Body of pancreas (tissue), 4 donors: ENCODE measurements at regions not wholly inside any gene's neighbourhood (a gene's known extent, or its start where the extent isn't known, plus 50 kb on each side); places are given as distances from the start of the nearest gene placed in this dataset.
A peak's percentile ranks its signal among the peaks of the same experiment; 100 is the strongest.
"Not testable (repeated sequence)": the region's sequence is repeated elsewhere in the genome, so short reads cannot be mapped to it uniquely, and the experiment has no call there.

Experiments used
- ATAC-seq: fragments of 150-250 bp; one replicate; pipeline ENCODE4 v1.9.1; 2016
- DNase-seq, 4 donors: peaks; one replicate each; pipeline ENCODE4 v3.0.0-alpha.2; 2019
- H3K27ac ChIP-seq, 4 donors: fragments of 200-600 bp; sonication (generic); 1 replicate in 3 of 4; 2 replicates in 1 of 4; pipeline versions ENCODE4 v1.5.1 to v1.6.1; 2016 to 2019; ENCODE audit warnings: mild to moderate bottlenecking in 1 of 4, mixed read lengths in 1 of 4, moderate library complexity in 1 of 4
- H3K27me3 ChIP-seq, 2 donors: fragments of 200-600 bp; sonication (generic); one replicate each; pipeline ENCODE4 v1.6.0; 2016; ENCODE audit warnings: mild to moderate bottlenecking in 1 of 2
- H3K36me3 ChIP-seq, 2 donors: fragments of 200-600 bp; sonication (generic); replicated peaks in 1 of 2; 2 replicates each; pipeline ENCODE4 v1.5.1; 2016; ENCODE audit warnings: low read depth in 2 of 2; ENCODE audit not compliant: insufficient read depth in 1 of 2
- H3K4me1 ChIP-seq: fragments of 200-600 bp; sonication (generic); one replicate; pipeline ENCODE4 v1.6.0; 2016
- H3K4me3 ChIP-seq, 2 donors: fragments of 200-600 bp; sonication (generic); 1 replicate in 1 of 2; 2 replicates in 1 of 2; pipeline ENCODE4 v1.5.1; 2016 to 2019
- H3K9me3 ChIP-seq, 3 donors: fragments of 200-600 bp; sonication (generic); 1 replicate in 2 of 3; 2 replicates in 1 of 3; pipeline ENCODE4 v1.5.1; 2016
- POLR2A ChIP-seq, 3 donors: fragments of 450-650 bp; IDR thresholded peaks; one replicate each; pipeline ENCODE4 v1.6.1; 2016; ENCODE audit warnings: antibody characterized with exemption in 3 of 3, mild to moderate bottlenecking in 2 of 3
- WGBS, 2 donors: methylation state at CpG; one replicate each; pipeline ENCODE4 v1.1.5; 2017; 5-methylcytosine and 5-hydroxymethylcytosine counted together
- intact Hi-C: fragments of 100-400 bp; cut with DNase I; formaldehyde crosslinking; loops from one replicate; pipeline ENCODE4 v1.15.1; 2023
- TF ChIP-seq, protein P1 (sequence below), 7 experiments: fragments of 450-650 bp in 4 of 7; fragments of 200-600 bp in 3 of 7; sonication (generic) in 3 of 7; IDR thresholded peaks; one replicate each; pipeline ENCODE4 v1.5.1; 2016 to 2019; ENCODE audit warnings: antibody characterized with exemption in 7 of 7

DNA sequence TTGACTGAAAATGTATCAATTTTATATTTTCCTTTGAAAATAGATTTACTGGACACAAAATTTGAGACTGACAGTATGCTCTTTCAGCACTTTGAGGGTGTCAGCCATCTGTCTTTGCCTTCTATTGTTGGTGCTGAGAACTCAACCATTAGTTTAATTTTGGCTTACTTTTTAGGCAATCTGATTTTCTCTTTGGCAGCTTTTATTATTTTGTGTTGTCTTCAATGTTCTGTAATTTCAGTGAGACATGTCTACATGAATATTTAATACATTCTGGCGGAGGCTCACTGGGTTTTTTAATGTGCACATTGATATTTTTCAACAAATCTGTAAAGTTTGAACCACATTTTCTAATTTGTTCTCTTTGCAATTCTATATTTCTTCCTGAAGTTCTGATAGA, 648.6 kb downstream of the C6orf118 start:
- DNase-seq = no peak
- TF ChIP-seq, protein P1, sequence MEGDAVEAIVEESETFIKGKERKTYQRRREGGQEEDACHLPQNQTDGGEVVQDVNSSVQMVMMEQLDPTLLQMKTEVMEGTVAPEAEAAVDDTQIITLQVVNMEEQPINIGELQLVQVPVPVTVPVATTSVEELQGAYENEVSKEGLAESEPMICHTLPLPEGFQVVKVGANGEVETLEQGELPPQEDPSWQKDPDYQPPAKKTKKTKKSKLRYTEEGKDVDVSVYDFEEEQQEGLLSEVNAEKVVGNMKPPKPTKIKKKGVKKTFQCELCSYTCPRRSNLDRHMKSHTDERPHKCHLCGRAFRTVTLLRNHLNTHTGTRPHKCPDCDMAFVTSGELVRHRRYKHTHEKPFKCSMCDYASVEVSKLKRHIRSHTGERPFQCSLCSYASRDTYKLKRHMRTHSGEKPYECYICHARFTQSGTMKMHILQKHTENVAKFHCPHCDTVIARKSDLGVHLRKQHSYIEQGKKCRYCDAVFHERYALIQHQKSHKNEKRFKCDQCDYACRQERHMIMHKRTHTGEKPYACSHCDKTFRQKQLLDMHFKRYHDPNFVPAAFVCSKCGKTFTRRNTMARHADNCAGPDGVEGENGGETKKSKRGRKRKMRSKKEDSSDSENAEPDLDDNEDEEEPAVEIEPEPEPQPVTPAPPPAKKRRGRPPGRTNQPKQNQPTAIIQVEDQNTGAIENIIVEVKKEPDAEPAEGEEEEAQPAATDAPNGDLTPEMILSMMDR (IDR thresholded peaks at IDR 0.05) = no peak
- TF ChIP-seq POLR2A (IDR thresholded peaks at IDR 0.05) = no peak
- H3K36me3 ChIP-seq = no peaks in the 10 kb centered on the region
- 54 to 73% methylated on average over 1 of the region's 1 CpG for WGBS, 2 donors
- no peak for ATAC-seq
- no peaks in the 10 kb centered on the region for H3K27me3 ChIP-seq
- intact Hi-C loops = no loop called here
- no peaks in the 10 kb centered on the region for H3K4me1 ChIP-seq
- no peaks in the 10 kb centered on the region for H3K9me3 ChIP-seq
- no peak overlapping the region for H3K27ac ChIP-seq
- H3K4me3 ChIP-seq = no peak overlapping the region

DNA sequence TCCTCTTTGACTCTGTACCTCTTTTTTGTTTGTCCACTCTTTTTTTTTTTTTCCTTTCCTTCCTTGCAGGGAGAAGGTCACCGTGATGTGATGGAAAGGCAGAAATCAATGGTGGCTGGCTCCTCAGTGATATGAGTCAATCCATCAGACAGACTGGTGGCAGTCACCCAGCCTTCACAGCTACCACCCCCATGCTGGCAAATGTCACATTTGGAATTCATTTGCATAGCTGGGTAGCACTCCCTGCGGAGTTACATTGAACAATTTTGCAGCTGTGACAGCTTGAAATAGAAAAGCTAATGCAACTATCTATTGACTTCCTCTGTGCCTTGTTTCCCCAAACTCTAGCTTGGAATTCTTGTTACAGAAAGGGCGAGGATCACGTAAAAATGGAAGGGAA, 668.4 kb downstream of the C6orf118 start:
- H3K4me1 ChIP-seq = no peaks in the 10 kb centered on the region
- no peak for DNase-seq
- H3K27me3 ChIP-seq = no peaks in the 10 kb centered on the region
- intact Hi-C loops = no loop called here
- ATAC-seq = no peak
- H3K36me3 ChIP-seq = no peaks in the 10 kb centered on the region
- no peak overlapping the region for H3K4me3 ChIP-seq
- TF ChIP-seq POLR2A (IDR thresholded peaks at IDR 0.05) = no peak
- TF ChIP-seq, protein P1 (IDR thresholded peaks at IDR 0.05) = no peak
- H3K27ac ChIP-seq = no peak overlapping the region
- no peaks in the 10 kb centered on the region for H3K9me3 ChIP-seq
- 55 to 57% methylated on average over 4 of the region's 4 CpGs for WGBS, 2 donors

GRCh38 chr6:164628302-164628931, 681.0 kb downstream of the C6orf118 start:
- no peaks in the 10 kb centered on the region for H3K4me1 ChIP-seq
- H3K27ac ChIP-seq = no peak overlapping the region
- ATAC-seq = no peak
- intact Hi-C loops = no loop called here
- H3K9me3 ChIP-seq = no peaks in the 10 kb centered on the region
- no peaks in the 10 kb centered on the region for H3K36me3 ChIP-seq
- WGBS, 2 donors = 61 to 97% methylated on average over 2 of the region's 2 CpGs
- no peaks in the 10 kb centered on the region for H3K27me3 ChIP-seq
- TF ChIP-seq, protein P1 (IDR thresholded peaks at IDR 0.05) = no peak
- TF ChIP-seq POLR2A (IDR thresholded peaks at IDR 0.05) = no peak
- no peak for DNase-seq
- no peak overlapping the region for H3K4me3 ChIP-seq

DNA sequence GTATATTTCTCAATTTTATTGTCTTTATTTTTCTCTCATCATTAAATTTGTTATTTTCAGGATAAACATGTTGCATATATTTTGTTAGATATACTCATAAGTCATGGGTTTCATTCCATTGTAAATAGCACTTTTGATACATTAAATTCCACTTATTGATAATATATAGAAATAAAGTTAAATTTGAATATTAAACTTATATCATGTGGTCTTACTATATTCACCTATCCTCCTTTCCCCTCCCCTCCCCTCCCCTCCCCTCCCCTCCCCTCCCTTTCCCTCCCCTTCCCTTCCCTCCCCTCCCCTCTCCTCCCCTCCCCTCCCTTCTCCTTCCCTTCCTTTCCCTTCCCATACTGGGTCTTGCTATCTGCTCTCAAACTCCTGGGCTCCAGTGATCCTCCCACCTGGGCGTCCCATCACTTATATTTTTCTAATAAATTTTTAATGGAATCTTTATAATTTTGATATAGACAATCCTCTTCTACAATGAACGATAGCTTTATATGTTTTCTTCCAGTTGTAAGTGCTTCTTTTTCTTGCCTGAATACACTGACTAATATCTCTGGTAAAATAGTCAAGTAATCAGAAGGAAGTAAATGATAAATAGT, 692.4 kb downstream of the C6orf118 start:
- no peaks in the 10 kb centered on the region for H3K9me3 ChIP-seq
- DNase-seq (no peak), ATAC-seq (no peak)
- no peak overlapping the region for H3K27ac ChIP-seq
- no peaks in the 10 kb centered on the region for H3K27me3 ChIP-seq
- TF ChIP-seq, protein P1 (IDR thresholded peaks at IDR 0.05) = no peak
- TF ChIP-seq POLR2A (IDR thresholded peaks at IDR 0.05) = no peak
- H3K36me3 ChIP-seq = no peaks in the 10 kb centered on the region
- intact Hi-C loops = no loop called here
- H3K4me1 ChIP-seq = no peaks in the 10 kb centered on the region
- no peak overlapping the region for H3K4me3 ChIP-seq
- 34 to 44% methylated on average over 2 of the region's 2 CpGs for WGBS, 2 donors

DNA sequence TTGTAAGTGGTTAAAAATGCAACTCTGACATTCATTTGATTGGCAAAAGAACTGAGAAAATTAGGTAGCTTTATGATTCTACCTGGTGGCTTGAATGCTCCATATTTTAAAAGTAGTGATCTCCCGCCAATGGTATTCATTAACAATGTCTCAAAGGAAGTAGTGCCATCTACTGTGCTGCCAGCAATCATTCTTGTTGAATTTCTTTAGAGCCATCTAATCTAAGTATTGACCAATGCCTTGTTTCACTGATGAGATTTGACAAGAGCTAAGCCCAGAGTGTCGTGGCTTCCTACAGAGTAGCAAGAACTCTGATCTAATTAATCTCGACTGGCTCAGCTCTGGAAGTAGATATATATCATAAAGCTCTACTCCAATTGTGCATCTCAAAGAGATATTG, 696.7 kb downstream of the C6orf118 start:
- 29 to 30% methylated on average over 3 of the region's 3 CpGs for WGBS, 2 donors
- intact Hi-C loops = no loop called here
- Histone ChIP-seq H3K36me3 (no peaks in the 10 kb centered on the region), H3K9me3 (no peaks in the 10 kb centered on the region), H3K4me1 (no peaks in the 10 kb centered on the region), H3K27me3 (no peaks in the 10 kb centered on the region), H3K27ac (no peak overlapping the region), H3K4me3 (no peak overlapping the region)
- no peak for DNase-seq
- no peak for ATAC-seq
- TF ChIP-seq POLR2A (IDR thresholded peaks at IDR 0.05) = no peak
- TF ChIP-seq, protein P1 (IDR thresholded peaks at IDR 0.05) = no peak

- DNase-seq, H3K4me1 ChIP-seq, intact Hi-C loops, H3K27ac ChIP-seq, H3K9me3 ChIP-seq, H3K36me3 ChIP-seq, H3K4me3 ChIP-seq, H3K27me3 ChIP-seq: not testable (repeated sequence)
- 77 to 79% methylated on average over 15 of the region's 15 CpGs for WGBS, 2 donors
- peak; percentile 52 for ATAC-seq
Measured at GRCh38 chr6:164610859-164611258, 698.5 kb downstream of the C6orf118 start.

- intact Hi-C loops, DNase-seq, H3K4me3 ChIP-seq, H3K9me3 ChIP-seq, H3K27ac ChIP-seq, ATAC-seq, H3K27me3 ChIP-seq, H3K36me3 ChIP-seq, H3K4me1 ChIP-seq: not testable (repeated sequence)
- 79 to 80% methylated on average over 15 of the region's 15 CpGs for WGBS, 2 donors
Measured at GRCh38 chr6:164602415-164602814, 707.0 kb downstream of the C6orf118 start.
